ENCODE measurements at regions not wholly inside any gene's neighbourhood (a gene's known extent, or its start where the extent isn't known, plus 50 kb on each side); places are given as distances from the start of the nearest gene placed in this dataset.

- Histone ChIP-seq H3K79me2 (no peaks in the 10 kb centered on the region), H3K9me2 (replicated peaks; ENCODE audit: insufficient read depth) (no peaks in the 10 kb centered on the region), H3K27ac (no peak overlapping the region), H3K27me3 (no peaks in the 10 kb centered on the region), H4K20me1 (ENCODE audit: insufficient read depth, poor library complexity, severe bottlenecking) (no peaks in the 10 kb centered on the region), H3K4me2 (no peak overlapping the region), H3K4me1 (ENCODE audit: insufficient read depth) (no peaks in the 10 kb centered on the region), H3K4me3 (no peak overlapping the region), H3K9me3 (ENCODE audit: low read depth) (no peaks in the 10 kb centered on the region), H3K36me3 (replicated peaks; ENCODE audit: insufficient read depth, low read depth) (no peaks in the 10 kb centered on the region), H2AFZ (no peak overlapping the region)
- DNase-seq (ENCODE audit: low spot score), result no peak
- WGBS (ENCODE audit: low lambda C conversion rate, missing lambda C conversion rate), result 79% methylated on average over 7 of the region's 7 CpGs
- TF ChIP-seq EZH2 (IDR thresholded peaks at IDR 0.05; ENCODE audit: borderline replicate concordance) (no peak), EZH2phosphoT487 (IDR thresholded peaks at IDR 0.05; ENCODE audit: low read depth, severe bottlenecking, unreplicated experiment) (no peak), CTCF (IDR thresholded peaks at IDR 0.05; ENCODE audit: poor library complexity) (no peak)
These were observed 1198.8 kb upstream of the SPRY2 start for GRCh38 chr13:81539643-81540150.

GRCh38 chr13:81498969-81499368, 1158.0 kb upstream of the SPRY2 start:
- WGBS (ENCODE audit: low lambda C conversion rate, missing lambda C conversion rate), result 88% methylated on average over 3 of the region's 3 CpGs
- Histone ChIP-seq H3K27me3 (no peaks in the 10 kb centered on the region), H3K27ac (no peak overlapping the region), H3K4me2 (no peak overlapping the region), H3K9me3 (ENCODE audit: low read depth) (no peaks in the 10 kb centered on the region), H3K4me1 (ENCODE audit: insufficient read depth) (no peaks in the 10 kb centered on the region), H3K36me3 (replicated peaks; ENCODE audit: insufficient read depth, low read depth) (no peaks in the 10 kb centered on the region), H4K20me1 (ENCODE audit: insufficient read depth, poor library complexity, severe bottlenecking) (no peaks in the 10 kb centered on the region), H3K79me2 (no peaks in the 10 kb centered on the region), H3K4me3 (no peak overlapping the region), H2AFZ (no peak overlapping the region), H3K9me2 (replicated peaks; ENCODE audit: insufficient read depth) (no peaks in the 10 kb centered on the region)
- no peak for DNase-seq (ENCODE audit: low spot score)
- TF ChIP-seq CTCF (IDR thresholded peaks at IDR 0.05; ENCODE audit: poor library complexity) (no peak), EZH2 (IDR thresholded peaks at IDR 0.05; ENCODE audit: borderline replicate concordance) (no peak)

- Histone ChIP-seq H3K27ac (no peak overlapping the region), H3K4me1 (ENCODE audit: insufficient read depth) (no peaks in the 10 kb centered on the region), H3K4me3 (no peak overlapping the region), H3K36me3 (replicated peaks; ENCODE audit: insufficient read depth, low read depth) (no peaks in the 10 kb centered on the region), H4K20me1 (ENCODE audit: insufficient read depth, poor library complexity, severe bottlenecking) (no peaks in the 10 kb centered on the region), H3K9me2 (replicated peaks; ENCODE audit: insufficient read depth) (no peaks in the 10 kb centered on the region), H3K79me2 (no peaks in the 10 kb centered on the region), H3K27me3 (no peaks in the 10 kb centered on the region), H3K4me2 (no peak overlapping the region), H2AFZ (no peak overlapping the region), H3K9me3 (ENCODE audit: low read depth) (no peaks in the 10 kb centered on the region)
- DNase-seq (ENCODE audit: low spot score), result peak; percentile 11
- 76% methylated on average over 4 of the region's 4 CpGs for WGBS (ENCODE audit: low lambda C conversion rate, missing lambda C conversion rate)
- TF ChIP-seq EZH2phosphoT487 (IDR thresholded peaks at IDR 0.05; ENCODE audit: low read depth, severe bottlenecking, unreplicated experiment) (no peak), CTCF (IDR thresholded peaks at IDR 0.05; ENCODE audit: poor library complexity) (no peak), EZH2 (IDR thresholded peaks at IDR 0.05; ENCODE audit: borderline replicate concordance) (no peak)
These were observed 1152.2 kb upstream of the SPRY2 start for GRCh38 chr13:81493144-81493543.

- 89% methylated on average over 3 of the region's 3 CpGs for WGBS (ENCODE audit: low lambda C conversion rate, missing lambda C conversion rate)
- H4K20me1 ChIP-seq (ENCODE audit: insufficient read depth, poor library complexity, severe bottlenecking), result no peaks in the 10 kb centered on the region
- no peaks in the 10 kb centered on the region for H3K4me1 ChIP-seq (ENCODE audit: insufficient read depth)
- no peak overlapping the region for H3K4me3 ChIP-seq
- H3K79me2 ChIP-seq, result no peaks in the 10 kb centered on the region
- no peak overlapping the region for H3K4me2 ChIP-seq
- no peaks in the 10 kb centered on the region for H3K36me3 ChIP-seq (replicated peaks; ENCODE audit: insufficient read depth, low read depth)
- H3K9me2 ChIP-seq (replicated peaks; ENCODE audit: insufficient read depth), result no peaks in the 10 kb centered on the region
- H3K27ac ChIP-seq, result no peak overlapping the region
- no peak for DNase-seq (ENCODE audit: low spot score)
- H3K9me3 ChIP-seq (ENCODE audit: low read depth), result no peaks in the 10 kb centered on the region
- H3K27me3 ChIP-seq, result no peaks in the 10 kb centered on the region
- H2AFZ ChIP-seq, result no peak overlapping the region
- TF ChIP-seq CTCF (IDR thresholded peaks at IDR 0.05; ENCODE audit: poor library complexity) (no peak), EZH2 (IDR thresholded peaks at IDR 0.05; ENCODE audit: borderline replicate concordance) (no peak), EZH2phosphoT487 (IDR thresholded peaks at IDR 0.05; ENCODE audit: low read depth, severe bottlenecking, unreplicated experiment) (no peak)
These were observed 1151.5 kb upstream of the SPRY2 start for GRCh38 chr13:81492449-81492848.

Measured in hepatocyte (in vitro differentiated cells).